Kidney (tissue), 13 donors: ENCODE measurements at regions not wholly inside any gene's neighbourhood (a gene's known extent, or its start where the extent isn't known, plus 50 kb on each side); places are given as distances from the start of the nearest gene placed in this dataset.

Source experiments
- DNase-seq, 5 donors: peaks; one replicate each; pipeline ENCODE4 v3.0.0-alpha.2; 2013 to 2020
- FAIRE-seq: peaks from 2 replicates; lab custom pipeline; 2012; peaks lifted over from hg19 to GRCh38; lab: Jason Lieb, UNC
- H3K27ac ChIP-seq, 2 donors: one replicate each; pipeline ENCODE4 v1.7.0; 2013; ENCODE audit warnings: low read depth in 2 of 2, low read length in 2 of 2, inconsistent platforms in 1 of 2
- H3K27me3 ChIP-seq: one replicate; pipeline ENCODE4 v1.7.1; 2013; ENCODE audit warnings: low read length, inconsistent platforms; ENCODE audit not compliant: control insufficient read depth, insufficient read depth
- H3K36me3 ChIP-seq, 3 donors: one replicate each; pipeline versions ENCODE4 v1.7.0 to v1.7.1; 2013; ENCODE audit warnings: low read length in 3 of 3, control low read depth in 1 of 3, inconsistent platforms in 1 of 3; ENCODE audit not compliant: insufficient read depth in 3 of 3, control insufficient read depth in 2 of 3
- H3K4me1 ChIP-seq, 3 donors: one replicate each; pipeline versions ENCODE4 v1.7.0 to v1.7.1; 2013; ENCODE audit warnings: low read length in 3 of 3, inconsistent platforms in 1 of 3, low read depth in 1 of 3; ENCODE audit not compliant: control insufficient read depth in 2 of 3, insufficient read depth in 2 of 3
- H3K4me3 ChIP-seq, 3 donors: one replicate each; pipeline versions ENCODE4 v1.7.0 to v1.8.1; 2013; ENCODE audit warnings: low read length in 3 of 3, control low read depth in 1 of 3, inconsistent platforms in 1 of 3
- H3K9ac ChIP-seq, 3 donors: one replicate each; pipeline versions ENCODE4 v1.7.0 to v1.7.1; 2013; ENCODE audit warnings: low read length in 3 of 3, control low read depth in 1 of 3, inconsistent platforms in 1 of 3
- H3K9me3 ChIP-seq, 3 donors: one replicate each; pipeline versions ENCODE4 v1.7.0 to v1.7.1; 2013; ENCODE audit warnings: low read length in 3 of 3, control low read depth in 1 of 3, inconsistent platforms in 1 of 3; ENCODE audit not compliant: control insufficient read depth in 2 of 3, insufficient read depth in 1 of 3
- intact Hi-C: fragments of 100-400 bp; cut with DNase I; formaldehyde crosslinking; loops from one replicate; pipeline ENCODE4 v1.11.1; 2022
- TF ChIP-seq, protein P1 (sequence below): IDR thresholded peaks from 3 replicates; pipeline ENCODE4 v1.5.1; 2012; ENCODE audit warnings: mild to moderate bottlenecking, moderate library complexity, borderline replicate concordance; ENCODE audit not compliant: insufficient read depth; ENCODE audit errors: extremely low read depth
- donor health status: control.
- donor health status: control.
- donor health status: control.
- donor health status: control.
- donor health status: control.
- donor health status: DM: yes; HTN: yes; CAD: no.
- donor health status: Normal renal cell carcinoma (clear cell type).

DNA sequence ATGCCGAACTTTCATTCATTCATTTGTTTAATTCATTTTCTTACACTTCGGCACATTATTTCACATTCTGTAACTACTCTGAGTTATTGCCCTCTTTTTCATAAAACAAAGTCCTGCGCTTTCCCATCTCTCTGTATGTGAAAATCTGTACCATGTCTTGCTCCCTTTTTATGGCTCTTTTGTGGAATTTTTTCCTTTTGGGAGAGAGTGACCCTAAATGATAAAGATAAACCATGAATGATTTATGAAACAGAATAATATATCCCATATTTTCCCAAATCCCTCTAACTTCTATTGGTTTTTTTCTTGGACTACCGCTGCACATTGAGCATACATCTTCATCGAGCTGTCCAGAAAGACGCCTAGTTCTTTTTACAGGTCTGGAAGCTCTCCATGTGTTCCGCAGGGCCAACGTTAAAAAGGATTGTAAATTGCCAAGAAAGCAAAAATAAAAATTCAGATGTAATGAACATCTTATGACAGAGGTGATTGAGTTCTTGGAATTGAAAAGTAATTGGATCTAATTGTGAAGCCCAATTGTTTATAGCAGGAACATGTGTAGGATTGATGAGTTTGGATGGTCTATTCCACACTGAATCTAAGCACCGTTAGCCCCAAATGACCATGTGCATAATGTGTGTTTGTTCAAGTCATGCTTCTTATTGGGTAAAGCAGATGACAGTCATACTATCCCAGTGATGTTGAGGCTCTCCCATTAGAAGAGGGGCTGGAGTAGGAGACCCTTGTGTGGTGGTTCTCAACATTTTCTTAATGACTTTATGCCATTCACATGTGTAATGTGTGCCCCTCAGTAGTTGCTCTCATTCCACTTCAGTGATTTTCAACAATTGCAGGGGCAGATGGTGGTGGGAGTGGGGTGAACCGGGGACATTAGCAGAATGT is 378.9 kb downstream of the DLEU7 start:
- Histone ChIP-seq H3K9me3 (no peaks in the 10 kb centered on the region), H3K27me3 (no peaks in the 10 kb centered on the region), H3K9ac (no peak overlapping the region), H3K27ac (no peak overlapping the region), H3K36me3 (no peaks in the 10 kb centered on the region), H3K4me3 (no peak overlapping the region), H3K4me1 (peaks cover 0 to 2% (median 0%) of the 10 kb centered on the region in 3 donors)
- DNase-seq (peak in 2 of 5 donors; percentile 59 to 84), FAIRE-seq (no peak)
- intact Hi-C loops: no loop called here
- TF ChIP-seq, protein P1, sequence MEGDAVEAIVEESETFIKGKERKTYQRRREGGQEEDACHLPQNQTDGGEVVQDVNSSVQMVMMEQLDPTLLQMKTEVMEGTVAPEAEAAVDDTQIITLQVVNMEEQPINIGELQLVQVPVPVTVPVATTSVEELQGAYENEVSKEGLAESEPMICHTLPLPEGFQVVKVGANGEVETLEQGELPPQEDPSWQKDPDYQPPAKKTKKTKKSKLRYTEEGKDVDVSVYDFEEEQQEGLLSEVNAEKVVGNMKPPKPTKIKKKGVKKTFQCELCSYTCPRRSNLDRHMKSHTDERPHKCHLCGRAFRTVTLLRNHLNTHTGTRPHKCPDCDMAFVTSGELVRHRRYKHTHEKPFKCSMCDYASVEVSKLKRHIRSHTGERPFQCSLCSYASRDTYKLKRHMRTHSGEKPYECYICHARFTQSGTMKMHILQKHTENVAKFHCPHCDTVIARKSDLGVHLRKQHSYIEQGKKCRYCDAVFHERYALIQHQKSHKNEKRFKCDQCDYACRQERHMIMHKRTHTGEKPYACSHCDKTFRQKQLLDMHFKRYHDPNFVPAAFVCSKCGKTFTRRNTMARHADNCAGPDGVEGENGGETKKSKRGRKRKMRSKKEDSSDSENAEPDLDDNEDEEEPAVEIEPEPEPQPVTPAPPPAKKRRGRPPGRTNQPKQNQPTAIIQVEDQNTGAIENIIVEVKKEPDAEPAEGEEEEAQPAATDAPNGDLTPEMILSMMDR: no peak

DNA sequence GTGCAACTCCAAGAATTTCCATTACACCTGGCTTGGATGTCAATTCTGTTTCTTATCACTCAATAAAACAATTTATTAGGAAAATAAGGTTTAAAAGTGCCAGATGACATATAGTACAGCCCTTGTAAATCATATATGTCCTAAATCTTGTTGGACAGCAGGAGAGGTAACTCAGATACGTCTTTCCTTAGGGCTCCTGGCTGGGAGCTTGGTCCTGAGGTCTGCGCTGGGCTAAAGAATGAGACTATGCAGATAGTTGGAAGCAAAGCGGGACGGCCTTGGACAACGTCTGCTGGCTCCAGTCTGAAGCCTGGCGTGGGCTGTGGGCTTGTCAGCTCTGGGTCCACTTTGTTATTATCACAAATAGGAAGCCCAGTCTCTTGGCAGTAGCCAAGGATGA is 377.0 kb downstream of the DLEU7 start:
- Histone ChIP-seq H3K4me1 (peaks cover 0 to 2% (median 0%) of the 10 kb centered on the region in 3 donors), H3K4me3 (no peak overlapping the region), H3K27ac (no peak overlapping the region), H3K27me3 (no peaks in the 10 kb centered on the region), H3K9me3 (no peaks in the 10 kb centered on the region), H3K9ac (no peak overlapping the region), H3K36me3 (no peaks in the 10 kb centered on the region)
- intact Hi-C loops: no loop called here
- FAIRE-seq: no peak
- TF ChIP-seq, protein P1: no peak
- no peak for DNase-seq

DNA sequence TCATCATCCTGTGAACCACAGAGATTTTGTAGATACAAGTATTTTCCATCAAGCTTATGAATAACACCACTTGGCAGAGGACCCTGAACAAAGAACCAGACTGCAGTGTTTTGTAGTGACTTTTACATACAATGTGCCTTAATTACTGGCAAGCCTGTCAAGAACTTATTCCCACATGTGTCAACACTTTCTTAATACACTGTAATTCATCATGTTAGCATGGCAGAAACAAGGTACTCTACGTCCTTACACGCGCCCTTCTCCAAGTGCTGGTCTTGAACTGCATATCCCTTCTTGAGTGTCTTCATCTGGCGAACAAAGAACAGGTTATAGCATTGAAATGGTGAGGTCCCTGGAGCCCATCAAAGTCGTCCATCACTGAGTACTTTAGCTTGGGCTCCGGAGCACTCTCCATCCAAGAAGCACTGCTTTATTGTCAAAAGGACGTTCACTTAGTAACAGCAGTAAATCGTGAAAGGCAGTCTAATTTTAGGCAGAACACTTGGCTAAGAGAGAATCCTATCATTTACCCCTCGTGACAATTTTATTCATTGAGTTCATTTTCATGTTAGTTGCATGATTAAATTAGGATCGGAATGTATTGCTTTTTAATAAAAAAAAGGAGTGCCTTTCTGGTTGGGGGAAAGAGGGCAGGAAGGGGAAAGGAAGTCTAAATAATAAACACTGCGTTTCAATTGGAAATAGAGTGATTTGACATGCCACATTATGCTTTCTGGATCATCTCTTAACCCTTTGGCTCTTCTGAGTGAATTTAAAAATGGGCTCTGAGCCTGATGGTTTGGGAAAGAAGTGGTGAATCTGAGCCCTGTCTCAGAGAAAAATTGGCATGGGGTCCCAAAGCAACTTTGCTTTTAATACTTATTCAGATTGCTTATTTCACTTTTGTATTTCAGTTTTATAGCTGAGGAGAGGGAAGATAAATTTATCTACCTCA is 376.1 kb downstream of the DLEU7 start:
- no peaks in the 10 kb centered on the region for H3K36me3 ChIP-seq
- H3K9me3 ChIP-seq: no peaks in the 10 kb centered on the region
- FAIRE-seq (no peak), DNase-seq (peak in 1 of 5 donors; percentile 68)
- H3K27ac ChIP-seq: no peak overlapping the region
- no peak overlapping the region for H3K4me3 ChIP-seq
- TF ChIP-seq, protein P1: no peak
- no peaks in the 10 kb centered on the region for H3K27me3 ChIP-seq
- intact Hi-C loops: no loop called here
- H3K4me1 ChIP-seq: peaks cover 0 to 2% (median 0%) of the 10 kb centered on the region in 3 donors
- H3K9ac ChIP-seq: no peak overlapping the region
